ENCODE measurements at regions not wholly inside any gene's neighbourhood (a gene's known extent, or its start where the extent isn't known, plus 50 kb on each side); places are given as distances from the start of the nearest gene placed in this dataset.

DNA sequence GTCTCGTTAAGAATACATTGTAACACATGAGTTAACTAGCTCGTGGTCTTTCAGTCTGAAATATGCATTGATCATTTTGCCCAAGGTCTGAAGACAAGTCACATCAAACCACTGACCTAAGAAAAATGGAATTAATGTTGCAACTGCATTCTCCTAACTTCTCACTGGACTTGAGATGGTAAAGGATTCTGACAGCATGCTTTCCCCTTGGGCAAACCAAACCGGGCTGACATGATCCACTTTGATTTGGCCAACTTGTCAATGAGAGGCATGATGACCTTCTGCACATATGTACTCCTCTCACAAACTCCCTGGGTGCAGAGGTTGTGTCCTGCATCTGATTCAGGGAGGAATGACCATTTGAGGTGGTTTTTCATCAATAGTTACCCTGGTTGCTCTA is 1982.5 kb upstream of the PIK3C3 start:
- DNase-seq (ENCODE audit: low spot score): no peak

DNA sequence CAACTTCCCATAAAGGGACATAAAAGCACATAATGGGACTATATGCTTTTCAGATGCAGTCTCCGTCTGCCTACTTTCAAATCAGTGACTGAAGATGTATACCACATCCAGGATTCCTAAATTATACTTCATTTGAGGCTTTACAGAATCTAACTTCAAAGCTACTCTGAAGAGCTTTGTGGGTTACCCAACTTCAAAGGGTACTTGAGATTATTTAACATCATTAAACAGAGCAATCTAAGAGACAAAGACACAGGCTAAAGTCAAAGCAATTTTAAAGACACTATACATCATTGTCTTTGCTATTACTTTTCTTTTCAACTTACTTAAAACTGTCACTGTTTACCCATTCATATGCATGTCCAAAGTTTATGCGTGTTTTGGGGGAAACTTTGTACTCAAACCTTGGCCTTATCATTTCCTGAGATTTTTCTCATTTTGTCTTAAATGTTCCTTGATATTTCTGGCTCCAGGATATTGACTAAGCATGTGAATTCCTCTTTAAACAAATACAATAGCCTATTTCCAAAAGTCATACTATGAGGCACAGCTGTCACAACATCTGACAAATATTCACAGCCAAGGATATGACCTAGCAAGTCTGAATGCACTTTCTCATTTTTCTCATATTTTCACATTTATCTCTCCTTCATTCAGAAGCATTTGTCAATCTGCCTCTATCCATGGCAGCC is 1985.1 kb upstream of the PIK3C3 start:
- peak; percentile 91 for DNase-seq (ENCODE audit: low spot score)

DNA sequence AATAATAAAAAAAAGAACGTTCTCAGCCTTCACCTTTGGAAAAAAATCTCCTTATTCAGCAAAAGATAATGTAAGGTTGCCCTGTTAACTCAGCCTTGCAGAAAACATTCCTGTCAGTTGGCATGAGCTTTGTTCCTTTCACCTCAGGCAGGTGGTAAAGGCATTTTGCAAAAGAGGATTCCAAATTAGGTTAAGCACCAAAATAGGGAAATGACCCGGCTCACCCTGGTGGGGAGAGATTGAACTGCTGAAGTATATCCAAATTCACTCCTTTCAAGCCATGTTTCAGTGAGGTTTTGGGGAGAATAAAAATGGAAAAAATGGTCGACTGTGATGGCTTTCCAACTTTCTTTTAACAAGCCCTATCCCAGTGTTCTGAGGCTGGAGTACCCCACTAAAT is 1988.8 kb upstream of the PIK3C3 start:
- no peak for DNase-seq (ENCODE audit: low spot score)

DNA sequence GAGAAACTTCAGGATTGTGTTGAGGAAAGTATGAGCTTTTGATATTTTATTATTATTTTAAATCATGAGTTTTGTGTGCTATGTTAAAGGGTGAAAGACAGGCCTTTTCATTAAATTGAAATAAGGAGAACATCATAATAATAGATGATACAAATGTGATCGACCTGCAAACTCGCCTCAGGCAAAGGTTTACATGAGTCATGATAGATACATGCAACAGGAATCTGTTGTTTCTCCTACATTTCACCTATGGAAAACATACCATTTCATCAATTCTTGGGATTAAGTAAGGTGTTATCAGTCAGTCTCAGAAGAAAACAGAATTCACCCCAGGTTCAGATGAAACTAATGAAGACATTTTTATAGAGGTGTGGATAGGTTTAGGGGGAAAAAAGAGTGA is 1992.5 kb upstream of the PIK3C3 start:
- DNase-seq (ENCODE audit: low spot score): no peak

DNA sequence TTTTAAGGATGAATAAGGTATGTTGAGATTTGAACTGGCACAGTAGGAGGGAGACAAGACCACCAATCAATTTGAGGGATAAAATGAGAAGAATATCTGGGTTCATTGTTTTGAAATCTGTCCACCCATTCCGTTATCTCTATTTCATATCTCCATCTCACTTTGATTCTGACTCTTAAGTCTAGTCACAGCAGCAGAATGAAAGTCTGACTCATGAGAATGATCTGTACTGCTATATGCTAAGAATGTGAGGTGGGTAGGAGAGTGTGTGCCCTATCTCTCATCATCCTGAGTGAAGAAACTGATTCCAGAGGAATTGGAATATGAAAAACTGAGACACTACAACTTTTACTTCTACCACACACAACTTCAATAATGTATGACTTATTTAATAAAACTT is 1994.5 kb upstream of the PIK3C3 start:
- DNase-seq (ENCODE audit: low spot score): peak; percentile 9

DNA sequence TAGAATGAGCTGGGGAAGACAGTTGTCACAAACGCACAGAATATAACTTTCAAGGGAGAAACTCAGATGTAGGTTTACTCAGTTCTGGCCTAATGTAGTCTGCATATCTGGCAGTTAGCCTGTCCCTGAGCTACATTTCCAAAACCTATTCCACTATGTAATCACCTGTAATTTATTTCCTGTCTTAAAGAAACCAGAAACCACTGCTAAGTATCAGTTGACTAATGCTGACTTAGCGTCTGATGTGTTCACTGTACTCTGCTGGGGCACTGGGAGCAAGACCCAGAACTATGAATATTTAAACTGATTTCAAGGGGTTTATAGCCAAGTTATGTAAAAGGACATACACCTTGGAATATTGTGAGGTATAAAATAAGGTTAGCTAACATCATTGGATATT is 1995.2 kb upstream of the PIK3C3 start:
- no peak for DNase-seq (ENCODE audit: low spot score)

DNA sequence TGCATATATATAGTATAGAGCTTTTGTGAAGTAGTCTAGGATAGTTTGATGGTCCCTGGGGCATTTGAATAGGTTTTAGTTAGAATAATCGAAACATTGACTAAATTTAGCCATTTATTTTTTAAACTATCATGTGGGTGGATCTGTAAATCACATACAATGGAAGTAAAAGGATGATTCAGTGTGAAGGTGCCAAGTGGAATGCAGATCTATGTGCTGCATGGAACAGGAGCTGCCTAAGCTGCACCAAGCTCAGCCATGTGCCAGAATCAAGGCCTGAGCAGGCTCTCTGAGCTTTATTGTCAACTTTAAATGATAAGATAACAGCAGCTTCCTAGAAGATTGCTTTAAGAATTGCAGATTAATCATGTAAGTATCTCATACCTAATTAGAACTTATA is 1996.2 kb upstream of the PIK3C3 start:
- no peak for DNase-seq (ENCODE audit: low spot score)

DNA sequence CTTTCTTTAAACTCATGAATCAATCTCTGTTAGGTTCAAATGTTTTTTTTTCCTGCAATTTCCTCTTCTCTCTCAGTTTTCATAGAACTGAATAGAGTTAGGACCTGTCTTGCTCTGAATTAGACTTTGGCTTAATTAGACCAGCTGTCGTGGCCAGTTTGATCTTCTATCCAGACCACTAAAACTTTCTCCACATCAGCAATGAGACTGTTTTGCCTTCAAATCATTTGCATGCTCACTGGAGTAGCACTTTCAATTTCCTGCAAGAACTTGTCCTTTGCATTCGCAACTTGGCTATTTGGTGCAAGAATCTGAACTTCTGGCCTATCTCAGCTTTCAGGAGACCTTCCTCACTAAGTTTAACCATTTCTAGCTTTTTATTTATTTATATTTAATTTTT is 2002.2 kb upstream of the PIK3C3 start:
- no peak for DNase-seq (ENCODE audit: low spot score)

DNA sequence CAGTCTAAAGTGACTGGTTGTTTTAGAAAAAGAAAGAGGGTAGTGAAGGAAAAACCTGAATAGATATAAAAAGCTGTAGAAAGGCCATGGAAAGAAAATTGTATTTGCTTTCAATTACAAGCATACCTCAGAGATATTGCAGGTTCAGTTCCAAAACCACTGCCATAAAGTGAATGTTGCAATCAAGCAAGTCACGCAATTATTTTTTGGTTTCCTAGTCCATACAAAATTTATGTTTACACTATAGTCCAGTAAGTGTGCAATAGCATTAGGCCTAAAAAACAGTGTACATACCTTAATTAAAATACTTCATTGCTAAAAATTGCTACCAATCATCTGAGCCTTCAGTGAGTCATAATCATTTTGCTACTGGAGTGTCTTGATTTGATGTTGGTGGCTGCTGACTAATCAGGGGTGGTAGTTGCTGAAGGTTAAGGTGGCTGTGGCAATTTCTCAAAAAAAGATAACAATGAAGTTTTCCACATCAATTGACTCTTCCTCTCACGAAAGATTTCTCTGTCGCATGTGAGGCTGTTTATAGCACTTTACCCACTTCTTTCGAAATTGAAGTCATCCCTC is 2003.8 kb upstream of the PIK3C3 start:
- no peak for DNase-seq (ENCODE audit: low spot score)

DNA sequence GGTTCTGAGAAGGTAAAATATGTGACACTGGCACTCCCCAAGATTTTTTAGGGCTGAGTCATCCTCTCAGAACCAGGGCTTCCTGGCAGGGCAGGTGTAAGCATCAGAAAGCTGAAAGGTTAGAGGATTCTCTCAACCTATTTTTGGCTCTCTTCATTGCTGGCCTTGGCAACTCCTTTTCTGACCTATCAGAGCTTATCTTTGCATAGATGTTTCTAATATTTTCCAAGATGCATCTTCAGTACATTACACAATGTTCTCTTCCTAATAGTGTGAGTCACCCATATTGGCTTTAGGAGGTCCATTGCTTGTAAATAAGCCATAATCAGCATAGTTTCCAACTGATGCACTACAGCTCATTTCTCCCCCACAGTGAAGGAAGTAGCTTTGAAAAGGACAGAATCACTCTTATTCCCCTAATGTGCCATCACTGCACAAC is 2008.4 kb upstream of the PIK3C3 start:
- peak; percentile 18 for DNase-seq (ENCODE audit: low spot score)

DNA sequence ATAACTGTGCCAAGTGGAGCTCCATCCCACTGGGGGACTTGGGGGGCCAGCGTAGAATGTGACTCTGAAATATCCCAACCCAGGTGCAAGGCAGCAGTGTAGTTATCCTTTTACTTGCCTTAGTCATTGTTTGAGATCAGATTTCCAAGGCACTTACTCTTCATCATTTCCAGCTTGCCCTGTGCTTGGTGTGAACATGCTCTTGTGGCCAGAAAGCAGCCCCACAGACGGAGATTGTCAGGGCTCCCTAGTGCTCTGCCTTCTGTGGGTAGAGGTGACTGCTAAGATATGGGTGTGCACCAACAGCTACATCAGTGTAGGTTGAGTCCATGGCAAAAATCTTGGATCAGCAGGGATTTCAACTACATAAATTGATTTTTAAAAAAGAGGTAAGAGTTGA is 2010.0 kb upstream of the PIK3C3 start:
- DNase-seq (ENCODE audit: low spot score): no peak

DNA sequence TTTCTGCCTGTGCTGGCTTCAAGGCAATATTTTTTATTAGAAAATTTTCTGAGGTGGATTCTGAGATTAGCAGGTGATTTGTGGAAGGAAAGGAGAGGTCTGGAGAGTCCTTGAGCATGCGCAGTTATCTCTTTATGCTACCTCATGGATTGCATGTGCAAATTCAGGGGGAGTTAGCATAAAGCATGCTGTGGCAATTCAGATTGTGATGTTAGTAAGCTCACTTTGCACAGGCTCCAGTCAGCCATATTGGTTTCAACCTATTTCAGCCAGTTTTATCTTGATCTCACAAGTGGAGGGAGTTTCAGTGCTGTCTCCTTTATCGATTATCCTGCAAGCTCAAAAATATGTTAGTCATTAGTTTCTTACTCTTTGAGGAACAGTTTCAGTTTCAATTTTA is 2012.3 kb upstream of the PIK3C3 start:
- no peak for DNase-seq (ENCODE audit: low spot score)

DNA sequence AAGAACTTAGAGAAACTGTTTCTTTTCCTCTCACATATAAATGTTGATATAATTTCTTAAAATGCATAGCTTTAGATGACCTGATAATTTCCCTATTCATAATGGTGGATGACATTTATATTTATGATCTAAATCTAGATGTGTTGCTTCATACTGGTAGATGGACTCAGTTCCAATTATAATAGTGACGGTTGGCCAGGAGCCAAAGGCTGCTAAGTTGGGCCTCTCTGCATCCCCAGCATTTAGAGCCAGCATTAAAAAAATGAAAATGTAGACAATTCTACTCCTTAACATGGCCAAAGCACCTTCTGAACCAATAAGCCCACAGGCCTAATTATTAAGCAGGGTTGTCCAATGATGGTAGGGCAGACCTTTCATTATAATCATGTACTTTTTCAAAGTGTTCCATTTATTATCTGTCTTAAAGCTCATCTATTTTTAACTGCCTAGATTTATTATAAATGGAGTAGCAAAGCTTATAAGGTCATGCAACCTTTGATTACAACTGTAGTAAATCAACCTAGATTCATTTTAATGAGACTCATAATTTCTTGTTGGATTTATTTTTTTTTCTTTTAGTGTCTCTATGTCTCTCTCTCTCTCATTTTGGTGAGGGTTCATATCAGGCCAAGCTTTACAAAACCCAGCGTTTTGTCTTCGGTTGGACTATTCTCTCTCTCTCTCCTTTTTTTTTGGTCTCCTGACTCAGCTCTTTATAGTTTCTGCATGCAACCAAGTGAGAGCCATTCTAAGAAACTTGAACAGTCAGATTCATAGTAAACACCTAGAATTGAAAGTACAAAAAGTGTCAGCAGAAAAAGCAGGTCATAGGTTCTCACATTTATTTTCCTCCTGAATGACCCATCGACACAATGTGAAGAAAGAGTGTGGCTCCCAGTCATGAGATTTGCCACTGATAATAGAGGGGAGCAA is 2016.1 kb upstream of the PIK3C3 start:
- DNase-seq (ENCODE audit: low spot score): no peak

DNA sequence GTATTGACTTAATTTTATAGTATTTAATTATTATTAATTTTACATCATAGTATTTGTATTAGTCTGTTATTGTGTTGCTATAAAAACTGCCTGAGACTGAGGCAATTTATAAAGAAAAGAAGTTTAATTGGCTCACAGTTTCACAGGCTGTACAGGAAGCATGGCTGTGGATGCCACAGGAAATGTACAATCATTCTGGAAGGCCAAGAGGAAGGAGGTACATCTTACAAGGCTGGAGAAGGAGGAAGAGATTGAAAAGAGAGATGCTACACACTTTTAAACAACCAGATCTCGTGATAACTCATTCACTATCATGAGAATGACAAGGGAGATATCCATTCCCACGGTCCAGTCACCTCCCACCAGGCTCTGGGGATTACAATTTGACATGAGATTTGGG is 2019.4 kb upstream of the PIK3C3 start:
- peak; percentile 14 for DNase-seq (ENCODE audit: low spot score)

DNA sequence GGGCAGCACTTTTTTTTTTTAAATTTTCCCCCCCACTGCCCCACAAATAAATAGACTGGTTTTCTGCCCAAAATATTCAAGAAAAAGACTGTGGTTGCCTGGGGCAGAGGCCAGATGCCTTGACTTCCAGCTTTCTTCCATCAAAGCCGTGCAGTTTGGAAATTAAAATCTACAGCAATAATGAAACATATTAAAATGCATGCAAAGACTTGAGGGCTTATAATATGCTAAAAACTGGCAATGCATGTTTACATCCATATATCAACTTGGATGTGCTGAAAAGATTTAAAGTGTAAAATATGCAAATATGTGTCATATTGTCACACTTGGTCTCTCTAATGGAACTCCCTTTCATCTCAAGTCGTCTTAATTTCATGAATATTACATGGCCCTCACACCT is 2036.2 kb upstream of the PIK3C3 start:
- no peak for DNase-seq (ENCODE audit: low spot score)

DNA sequence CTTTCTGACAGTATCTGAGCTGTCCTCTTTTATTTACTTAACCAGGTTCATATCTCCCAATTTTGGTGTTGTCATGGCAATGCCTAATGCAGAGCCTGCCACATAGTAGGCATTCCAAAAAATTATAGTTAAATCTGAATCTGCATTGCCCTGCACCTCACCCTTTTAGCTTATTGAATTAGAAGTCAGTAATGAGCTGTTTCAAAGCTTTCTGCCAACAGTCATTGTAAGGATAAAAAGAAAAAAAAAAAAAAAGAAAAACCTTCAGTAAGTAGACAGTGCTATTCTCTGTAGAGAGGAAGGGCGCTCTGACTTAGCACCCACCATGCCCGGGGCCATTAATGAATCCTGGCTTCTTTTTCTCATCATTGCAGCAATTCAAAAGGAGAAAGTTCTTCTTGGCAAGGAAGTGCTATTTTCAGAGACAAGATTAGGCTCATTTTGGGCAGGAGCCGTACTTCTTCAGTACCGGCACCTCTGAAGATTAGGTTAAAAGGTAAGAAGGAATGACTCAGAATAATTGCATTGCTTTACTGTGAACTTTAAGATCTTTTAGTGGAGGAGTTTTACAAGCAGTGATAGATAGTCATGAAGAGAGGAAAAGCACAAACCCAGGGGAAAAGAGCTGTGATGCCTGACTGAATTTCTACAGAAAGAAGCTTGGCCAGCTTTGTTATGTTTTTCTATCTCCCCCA is 2041.2 kb upstream of the PIK3C3 start:
- DNase-seq (ENCODE audit: low spot score): no peak

DNA sequence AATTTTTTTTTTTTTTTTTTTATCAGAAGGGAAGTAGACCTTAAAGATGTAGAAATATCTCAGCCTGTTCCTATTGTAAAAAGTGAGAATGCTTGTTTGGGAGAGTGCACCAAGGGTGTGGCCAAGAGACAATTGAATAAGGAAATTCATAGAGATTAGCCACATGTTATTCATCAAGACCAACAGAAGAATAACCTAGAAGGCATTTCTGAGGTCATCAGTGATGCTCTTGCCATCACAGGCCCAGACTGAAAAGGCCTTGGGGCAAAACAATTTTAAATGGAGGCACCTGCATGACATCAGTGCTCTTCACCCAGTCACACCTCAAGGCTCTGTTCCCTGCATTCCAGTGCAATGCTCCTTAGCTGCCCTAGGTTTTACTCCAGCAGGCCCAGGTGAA is 2043.3 kb upstream of the PIK3C3 start:
- DNase-seq (ENCODE audit: low spot score): no peak

DNA sequence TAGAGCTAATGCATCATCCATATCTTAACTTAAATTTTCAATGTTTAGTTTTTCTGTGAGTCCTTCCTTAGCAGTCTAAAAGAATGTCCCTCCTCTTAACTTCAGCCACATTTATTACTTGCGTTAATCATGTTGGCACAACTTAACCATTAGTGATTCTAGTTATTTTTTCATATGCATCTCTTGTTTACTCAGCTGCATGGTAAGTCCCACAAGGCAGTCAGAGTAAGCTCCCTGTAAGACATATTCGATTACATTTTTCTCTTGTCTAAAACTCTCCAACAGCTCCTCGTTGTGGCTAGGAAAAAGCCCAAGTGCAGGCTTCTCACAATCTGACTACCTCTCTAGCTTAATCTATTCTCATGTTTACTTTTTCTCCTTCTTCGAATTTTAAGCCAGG is 2045.3 kb upstream of the PIK3C3 start:
- DNase-seq (ENCODE audit: low spot score): no peak

DNA sequence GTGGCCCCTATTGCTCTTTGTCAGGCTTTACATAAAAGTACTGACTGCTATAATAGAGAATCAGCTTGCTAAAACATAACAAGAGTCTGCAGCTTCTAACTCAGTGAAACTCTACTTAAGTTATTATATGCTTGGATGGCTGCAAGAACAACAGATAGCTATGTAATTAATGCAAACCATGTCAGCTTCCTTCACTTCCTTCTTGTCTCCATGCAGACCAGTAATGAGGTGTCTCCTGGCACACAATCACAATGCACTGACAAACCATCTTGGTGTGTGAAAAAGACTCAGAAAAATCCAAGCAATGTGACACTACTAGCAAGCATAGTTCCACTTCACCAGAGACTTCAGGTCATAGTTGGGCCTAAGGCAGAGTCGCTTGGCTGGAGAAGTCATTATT is 2068.9 kb upstream of the PIK3C3 start:
- DNase-seq (ENCODE audit: low spot score): no peak

DNA sequence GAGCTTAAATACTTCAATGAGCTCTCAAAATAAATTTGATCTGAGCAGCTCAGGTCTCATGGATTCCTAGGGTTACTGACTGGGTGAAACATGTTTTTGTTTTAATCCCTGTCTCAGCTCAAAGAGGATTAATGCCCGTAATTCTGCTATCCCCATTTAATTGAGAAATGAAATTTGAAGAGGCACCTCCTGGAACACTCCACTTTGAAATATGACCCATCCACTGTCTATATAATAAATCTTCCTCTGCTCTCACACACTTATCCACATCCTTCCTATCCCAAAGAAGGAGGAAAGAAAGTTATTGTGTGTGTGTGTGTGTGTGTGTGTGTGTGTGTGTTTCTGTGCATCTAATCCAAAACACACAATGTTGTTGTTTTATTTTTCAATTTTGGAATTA is 2082.4 kb upstream of the PIK3C3 start:
- DNase-seq (ENCODE audit: low spot score): no peak

DNA sequence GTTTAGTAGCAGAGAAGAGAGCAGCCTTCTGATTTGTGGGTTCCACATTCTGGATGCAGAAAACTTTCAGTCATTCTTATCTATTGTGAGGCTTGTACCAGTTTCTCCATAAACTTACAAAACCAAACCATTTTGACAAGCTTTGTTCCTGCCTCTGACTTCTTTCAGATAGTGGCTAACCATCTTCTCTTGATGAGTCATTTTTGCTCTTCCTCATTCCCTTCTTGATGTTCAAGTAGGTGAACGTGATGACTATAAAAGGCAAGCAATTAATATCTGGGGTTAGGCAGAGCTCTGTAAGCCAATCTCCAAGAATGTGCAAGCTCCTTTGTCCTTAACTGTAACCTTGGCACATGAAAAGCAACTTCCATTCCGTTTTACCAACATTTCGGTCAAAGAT is 2083.1 kb upstream of the PIK3C3 start:
- DNase-seq (ENCODE audit: low spot score): no peak

DNA sequence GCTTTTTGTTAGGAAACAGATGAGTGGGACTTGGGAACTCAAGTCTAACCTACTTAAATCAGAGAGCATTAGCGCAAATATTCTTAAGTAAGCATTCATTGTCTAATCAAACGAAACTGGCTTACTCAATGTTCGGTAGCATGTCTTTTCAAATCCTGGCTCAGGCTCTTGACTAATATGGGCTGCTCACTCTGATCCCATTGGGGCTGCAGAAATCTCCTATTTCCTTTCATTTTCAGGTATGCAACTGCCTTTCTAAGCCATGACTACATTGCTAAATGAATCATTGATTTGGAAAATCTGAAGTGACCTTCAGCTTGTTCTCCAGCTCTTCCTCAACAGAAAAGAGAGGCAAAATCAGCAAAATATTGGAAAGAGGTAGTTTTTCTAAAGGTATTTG is 2084.4 kb upstream of the PIK3C3 start:
- no peak for DNase-seq (ENCODE audit: low spot score)

DNA sequence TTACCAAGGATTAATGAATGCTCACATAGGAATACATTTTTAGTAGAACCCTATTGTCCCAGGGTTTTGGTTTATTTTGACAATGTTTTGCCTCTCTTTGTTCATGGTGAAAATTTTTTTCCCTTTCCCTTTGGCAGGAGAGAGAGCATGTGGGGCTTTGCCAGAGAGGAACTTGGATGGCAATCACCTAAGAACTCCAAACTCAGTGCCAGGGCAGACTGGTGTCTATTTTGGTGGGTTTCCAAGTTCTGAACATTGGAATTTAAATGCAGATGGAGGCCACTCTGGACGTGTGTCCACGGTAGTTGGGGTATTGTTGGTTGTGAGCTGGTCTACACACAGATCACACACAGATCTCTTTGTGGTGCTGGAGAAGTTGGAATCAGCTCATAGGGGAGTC is 2091.1 kb upstream of the PIK3C3 start:
- no peak for DNase-seq (ENCODE audit: low spot score)

Data from kidney capillary endothelial cell (primary cell).